Heart left ventricle (tissue), 16 donors: ENCODE measurements at regions not wholly inside any gene's neighbourhood (a gene's known extent, or its start where the extent isn't known, plus 50 kb on each side); places are given as distances from the start of the nearest gene placed in this dataset.

Experiments used
- ATAC-seq, 4 donors: fragments of 200-7000 bp; cut with Tn5 transposase; one replicate each; pipeline ENCODE4 v1.9.1; 2020 to 2022; ENCODE audit warnings: moderate library complexity in 4 of 4, mild to moderate bottlenecking in 3 of 4, moderate number of reproducible peaks in 1 of 4
- DNase-seq, 5 donors: peaks; one replicate each; pipeline ENCODE4 v3.0.0-alpha.2; 2020
- H3K27ac ChIP-seq, 12 donors: fragments of 200-600 bp; sonication (generic) in 4 of 12; one replicate each; pipeline versions ENCODE4 v1.5.0 to v1.8.0; 2016 to 2022; ENCODE audit warnings: mild to moderate bottlenecking in 2 of 12
- H3K27me3 ChIP-seq, 9 donors: fragments of 200-600 bp; sonication (generic) in 2 of 9; one replicate each; pipeline versions ENCODE4 v1.5.1 to v1.8.0; 2016 to 2022; ENCODE audit warnings: mild to moderate bottlenecking in 3 of 9
- H3K36me3 ChIP-seq, 9 donors: fragments of 200-600 bp; sonication (generic) in 2 of 9; one replicate each; pipeline versions ENCODE4 v1.5.0 to v1.8.0; 2018 to 2022; ENCODE audit warnings: mild to moderate bottlenecking in 2 of 9
- H3K4me1 ChIP-seq, 12 donors: fragments of 200-600 bp; sonication (generic) in 4 of 12; one replicate each; pipeline versions ENCODE4 v1.5.0 to v1.8.0; 2016 to 2022; ENCODE audit warnings: mild to moderate bottlenecking in 3 of 12
- H3K4me3 ChIP-seq, 12 donors: fragments of 200-600 bp; sonication (generic) in 4 of 12; one replicate each; pipeline versions ENCODE4 v1.5.0 to v1.8.0; 2017 to 2022; ENCODE audit warnings: mild to moderate bottlenecking in 9 of 12, moderate library complexity in 4 of 12
- H3K9me3 ChIP-seq, 12 donors: fragments of 200-600 bp; sonication (generic) in 4 of 12; one replicate each; pipeline versions ENCODE4 v1.5.0 to v1.8.0; 2016 to 2022; ENCODE audit warnings: mild to moderate bottlenecking in 1 of 12
- CTCF ChIP-seq, 12 donors: fragments of 200-600 bp; sonication (generic) in 4 of 12; IDR thresholded peaks; one replicate each; pipeline versions ENCODE4 v1.5.0 to v1.8.0; 2018 to 2022; ENCODE audit warnings: antibody characterized with exemption in 12 of 12, mild to moderate bottlenecking in 5 of 12
- POLR2A ChIP-seq, 2 donors: fragments of 450-650 bp; IDR thresholded peaks; one replicate each; pipeline ENCODE4 v1.6.1; 2017; ENCODE audit warnings: antibody characterized with exemption in 2 of 2, mild to moderate bottlenecking in 2 of 2, moderate library complexity in 2 of 2
- WGBS, 4 donors: extraction: QIAGEN DNeasy Blood & Tissue Kit in 2 of 4; methylation state at CpG; one replicate each; pipeline versions ENCODE4 v1.1.5 to v1.1.7; 2013 to 2018; 5-methylcytosine and 5-hydroxymethylcytosine counted together
- intact Hi-C, 10 donors: fragments of 100-400 bp; cut with DNase I; formaldehyde crosslinking; loops; one replicate each; pipeline versions ENCODE4 v1.11.1 to v1.14.2; 2022
- donor health status: ischemic (EF 13 %, LVEDD 7.1; RV severe dilation, severe dysfunction).
- donor health status: healthy with polysubstance abuse.
- donor health status: DM: no; HTN: yes; CAD: no.
- donor health status: DM: no; HTN: no; CAD: no.
- donor health status: ischemic (EF 25% LVEDD 6.9; RV normal size, moderate dysfunction).
- donor health status: ischemic (EF 25% LVEDD 5.7; RV mildly dilated, moderate dysfunction).
- donor health status: healthy.
- donor health status: DM: yes; HTN: yes; CAD: no.
- donor health status: ischemic (EF 35%, LVEDD 5.7; RV mildly dilated, moderate dysfunction).
- donor health status: nonischemic (EF 11% LVEDD 7.7; RV severe dilation, severe dysfunction).
- donor health status: DM: yes; HTN: yes; CAD: no.
- donor health status: PGD.
- donor health status: ischemic (EF 29% LVEDD 5.4; RV normal size, mild dysfunction).
- donor health status: nonischemic (EF 23%, LVEDD 6.1; RV moderate dilation, normal function).

DNA sequence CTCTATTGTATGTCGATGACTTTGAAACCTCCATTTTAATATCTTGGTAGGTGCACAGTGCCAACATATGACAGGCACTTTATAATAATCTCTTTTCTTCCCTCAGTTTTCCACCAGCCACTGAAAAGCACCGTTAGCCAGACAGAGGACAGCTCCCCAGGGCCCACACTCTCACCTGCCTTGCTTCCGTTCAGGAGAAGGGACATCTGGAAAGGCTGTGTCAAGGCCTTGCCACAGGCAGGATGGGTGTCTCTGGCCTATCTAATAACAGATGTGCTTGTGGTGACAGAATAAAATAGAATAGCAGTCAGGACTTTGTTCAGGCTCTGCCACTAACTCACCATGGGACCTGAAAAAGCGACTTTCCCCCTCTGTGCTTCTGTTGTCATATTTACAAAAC, 75.5 kb upstream of the CCDC167 start:
- ATAC-seq: no peak

DNA sequence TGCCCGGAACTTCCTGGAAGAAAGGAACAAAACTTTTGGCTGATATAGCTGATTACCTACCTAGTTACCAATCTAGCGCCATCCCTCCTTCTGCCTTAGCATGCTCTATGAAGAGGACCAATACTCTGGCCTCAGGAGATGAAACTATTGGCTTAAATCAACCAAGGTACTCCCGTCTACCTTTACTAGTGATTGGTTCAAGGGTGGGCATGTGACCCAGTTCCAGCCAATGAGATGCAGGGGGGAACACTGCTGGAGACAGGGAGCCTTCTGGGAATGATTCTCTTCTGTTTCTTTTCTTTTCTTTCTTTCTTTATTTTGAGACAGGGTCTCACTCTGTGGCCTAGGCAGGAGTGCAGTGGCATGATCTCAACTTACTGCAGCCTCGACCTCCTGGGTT, 72.6 kb upstream of the CCDC167 start:
- Histone ChIP-seq H3K27ac (no peak overlapping the region), H3K4me1 (no peaks in the 10 kb centered on the region), H3K36me3 (no peaks in the 10 kb centered on the region), H3K27me3 (peaks cover 0 to 17% (median 4%) of the 10 kb centered on the region in 9 donors), H3K9me3 (no peaks in the 10 kb centered on the region), H3K4me3 (no peak overlapping the region)
- intact Hi-C loops: no loop called here
- ATAC-seq: no peak
- 91 to 96% (median 94%) methylated on average over 4 of the region's 4 CpGs for WGBS, 4 donors
- no peak for TF ChIP-seq CTCF (IDR thresholded peaks at IDR 0.05)
- TF ChIP-seq POLR2A (IDR thresholded peaks at IDR 0.05): no peak
- no peak for DNase-seq

More for the DNA sequence above, 75.5 kb upstream of the CCDC167 start:
- intact Hi-C loops: no loop called here
- Histone ChIP-seq H3K36me3 (no peaks in the 10 kb centered on the region), H3K27ac (no peak overlapping the region), H3K4me3 (no peak overlapping the region), H3K27me3 (peaks cover 0 to 17% (median under 1%) of the 10 kb centered on the region in 9 donors), H3K4me1 (peaks cover 0 to 11% (median 0%) of the 10 kb centered on the region in 12 donors), H3K9me3 (no peaks in the 10 kb centered on the region)
- 71 to 73% (median 72%) methylated on average over 4 of the region's 4 CpGs for WGBS, 4 donors
- DNase-seq: no peak
- TF ChIP-seq CTCF (IDR thresholded peaks at IDR 0.05) (no peak), POLR2A (IDR thresholded peaks at IDR 0.05) (no peak)

DNA sequence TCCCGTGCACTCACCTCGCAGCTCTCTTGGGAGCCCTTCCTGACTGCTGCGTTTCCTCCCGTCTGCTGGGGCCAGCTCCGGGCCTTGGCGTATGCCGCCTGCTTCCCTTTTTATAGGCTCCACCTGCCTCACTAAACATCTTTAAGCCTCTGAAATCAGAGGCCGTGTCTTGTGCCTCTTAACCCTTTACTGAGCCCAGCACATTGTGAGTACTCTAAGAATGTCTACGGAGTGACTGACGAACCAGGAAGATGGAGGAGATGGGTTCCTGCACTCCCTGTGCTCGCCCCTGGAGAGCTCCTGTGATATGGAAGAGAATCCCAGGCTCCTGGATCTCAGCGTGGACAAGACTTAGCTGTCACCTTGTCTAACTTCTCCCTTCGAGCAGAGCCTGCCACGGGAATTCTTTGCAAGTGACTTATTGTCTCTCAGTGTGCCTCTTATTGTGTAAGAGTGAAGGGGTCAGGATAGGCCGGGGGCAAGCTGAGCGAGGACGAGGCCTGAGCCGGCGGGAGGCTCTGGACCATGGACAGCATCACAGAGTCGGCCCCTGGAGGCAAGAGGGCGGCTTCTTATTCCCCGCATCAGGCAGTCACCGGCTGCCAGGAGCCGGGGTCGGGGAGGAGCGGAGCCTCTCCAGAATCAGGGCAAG, 70.9 kb upstream of the CCDC167 start:
- H3K4me1 ChIP-seq: peaks cover 0 to 9% (median 5%) of the 10 kb centered on the region in 12 donors
- H3K27ac ChIP-seq: no peak overlapping the region
- no peaks in the 10 kb centered on the region for H3K36me3 ChIP-seq
- no peak overlapping the region for H3K4me3 ChIP-seq
- peaks cover 0 to 19% (median 4%) of the 10 kb centered on the region in 9 donors for H3K27me3 ChIP-seq
- no peak for TF ChIP-seq CTCF (IDR thresholded peaks at IDR 0.05)
- no peak for TF ChIP-seq POLR2A (IDR thresholded peaks at IDR 0.05)
- intact Hi-C loops: no loop called here
- H3K9me3 ChIP-seq: no peaks in the 10 kb centered on the region
- WGBS, 4 donors: 45 to 56% (median 49%) methylated on average over 26 of the region's 26 CpGs
- ATAC-seq (no peak), DNase-seq (no peak)

- ATAC-seq: no peak
- no peak overlapping the region for H3K4me3 ChIP-seq
- TF ChIP-seq POLR2A (IDR thresholded peaks at IDR 0.05) (no peak), CTCF (IDR thresholded peaks at IDR 0.05) (no peak)
- no peaks in the 10 kb centered on the region for H3K9me3 ChIP-seq
- H3K27me3 ChIP-seq: peaks cover 0 to 24% (median 6%) of the 10 kb centered on the region in 9 donors
- peaks cover 0 to 14% (median 11%) of the 10 kb centered on the region in 12 donors for H3K4me1 ChIP-seq
- H3K36me3 ChIP-seq: no peaks in the 10 kb centered on the region
- no peak overlapping the region for H3K27ac ChIP-seq
- intact Hi-C loops: loop anchor here (5.0 to 10.0 kb wide), 12 partner anchors 83 to 248 kb away; partner anchors contain the start of gene MDGA1 (in 2 of the 10)
- no peak for DNase-seq
- WGBS, 4 donors: 74 to 80% (median 77%) methylated on average over 12 to 13 of the region's 13 CpGs
Measured at GRCh38 chr6:37569743-37570481, 70.2 kb upstream of the CCDC167 start.
